OCI-LY7 (cell line): ENCODE measurements at regions not wholly inside any gene's neighbourhood (a gene's known extent, or its start where the extent isn't known, plus 50 kb on each side); places are given as distances from the start of the nearest gene placed in this dataset.

Source experiments
- BruUV-seq: library from RNA; stranded (reverse); fragments of 400-500 nt; replicated peaks from 2 replicates; lab custom pipeline; 2021; lab: Mats Ljungman, UMichigan
- CTCF ChIA-PET: fragments of 300-600 bp; sonication (Branson Sonifier 250); formaldehyde crosslinking; loops from one replicate; lab custom pipeline; 2022; ENCODE audit warnings: antibody characterized with exemption; ENCODE audit not compliant: unreplicated experiment; lab: Charles Lee
- POLR2A ChIA-PET: fragments of 300-600 bp; sonication (Branson Sonifier 250); formaldehyde crosslinking; loops from one replicate; lab custom pipeline; 2022; ENCODE audit warnings: antibody characterized with exemption; lab: Charles Lee
- DNase-seq: peaks from one replicate; pipeline ENCODE4 v3.0.0-alpha.2; 2015; ENCODE audit warnings: low spot score
- H2AFZ ChIP-seq: fragments of 200-600 bp; sonication (generic), shearing (Covaris generic); 2 replicates; pipeline ENCODE4 v1.6.1; 2014; ENCODE audit warnings: mild to moderate bottlenecking, antibody characterized with exemption, low read length, moderate library complexity
- H3K27ac ChIP-seq: fragments of 200-600 bp; sonication (generic); 2 replicates; pipeline ENCODE4 v1.5.1; 2014; ENCODE audit warnings: mixed run types, low read depth, mild to moderate bottlenecking, moderate library complexity, low read length, inconsistent platforms; ENCODE audit not compliant: poor library complexity, severe bottlenecking
- H3K36me3 ChIP-seq: fragments of 200-600 bp; sonication (generic); 2 replicates; pipeline ENCODE4 v1.6.1; 2014; ENCODE audit warnings: mild to moderate bottlenecking, antibody characterized with exemption, low read length, moderate library complexity, mixed read lengths; ENCODE audit not compliant: insufficient read depth
- H3K4me1 ChIP-seq: fragments of 200-600 bp; sonication (generic); 2 replicates; pipeline ENCODE4 v1.5.1; 2014; ENCODE audit warnings: mild to moderate bottlenecking, low read length; ENCODE audit not compliant: insufficient read depth, poor library complexity, severe bottlenecking
- H3K4me2 ChIP-seq: fragments of 200-600 bp; sonication (generic); 2 replicates; pipeline ENCODE4 v1.6.1; 2014; ENCODE audit warnings: mild to moderate bottlenecking, low read length
- H3K4me3 ChIP-seq: fragments of 200-600 bp; sonication (generic); 2 replicates; pipeline ENCODE4 v1.5.1; 2014; ENCODE audit warnings: mild to moderate bottlenecking, low read depth, low read length; ENCODE audit not compliant: poor library complexity, severe bottlenecking
- H3K79me2 ChIP-seq: fragments of 200-600 bp; sonication (generic); 2 replicates; pipeline ENCODE4 v1.6.1; 2016; ENCODE audit warnings: low read depth, mild to moderate bottlenecking, low read length, moderate library complexity, mixed read lengths; ENCODE audit not compliant: insufficient read depth
- H3K9me2 ChIP-seq: fragments of 200-600 bp; sonication (generic); 2 replicates; pipeline ENCODE4 v1.6.1; 2016; ENCODE audit warnings: mild to moderate bottlenecking, low read length, mixed read lengths; ENCODE audit not compliant: insufficient read depth
- H3K9me3 ChIP-seq: fragments of 200-600 bp; sonication (generic); 2 replicates; pipeline ENCODE4 v1.6.1; 2014; ENCODE audit warnings: mild to moderate bottlenecking, mixed run types, low read length, mixed read lengths
- H4K20me1 ChIP-seq: fragments of 200-600 bp; sonication (generic); 2 replicates; pipeline ENCODE4 v1.6.1; 2014; ENCODE audit warnings: mild to moderate bottlenecking, antibody characterized with exemption, low read length, moderate library complexity, mixed read lengths; ENCODE audit not compliant: insufficient read depth
- CTCF ChIP-seq: fragments of 200-600 bp; sonication (generic); conservative IDR thresholded peaks from 2 replicates; pipeline ENCODE4 v1.5.1; 2014; ENCODE audit warnings: mild to moderate bottlenecking, antibody characterized with exemption, low read length, moderate library complexity, mixed read lengths
- EZH2phosphoT487 ChIP-seq: fragments of 200-600 bp; sonication (generic); IDR thresholded peaks from 2 replicates; pipeline ENCODE4 v1.6.1; 2018; ENCODE audit warnings: low read depth, borderline replicate concordance, mild to moderate bottlenecking, mixed run types, antibody characterized with exemption, low read length, moderate library complexity, mixed read lengths
- intact Hi-C: fragments of 100-400 bp; cut with micrococcal nuclease; formaldehyde crosslinking; loops from one replicate; pipeline ENCODE4 v1.10.0; 2022; ENCODE audit not compliant: unreplicated experiment

GRCh38 chr16:60914334-60914733 lies 1121.9 kb downstream of the CDH8 start:
- Histone ChIP-seq H3K4me2 (no peak overlapping the region), H3K4me3 (no peak overlapping the region), H4K20me1 (no peaks in the 10 kb centered on the region), H3K9me2 (no peaks in the 10 kb centered on the region), H2AFZ (no peak overlapping the region), H3K4me1 (no peaks in the 10 kb centered on the region), H3K36me3 (no peaks in the 10 kb centered on the region), H3K27ac (no peak overlapping the region), H3K9me3 (no peaks in the 10 kb centered on the region), H3K79me2 (no peaks in the 10 kb centered on the region)
- BruUV-seq = no TSS peak
- TF ChIP-seq CTCF (no peak), EZH2phosphoT487 (no peak)
- ChIA-PET CTCF (no interaction called here), POLR2A (interaction anchor here (0.6 to 1.4 kb wide), 2 partner anchors 12 to 70 kb away, joined by 3 read pairs; no protein-coding TSS in a partner anchor)
- intact Hi-C loops = no loop called here
- no peak for DNase-seq

- TF ChIP-seq EZH2phosphoT487 = no peak
- TF ChIP-seq CTCF = no peak; the same call in 1 of the 2 replicates
- H3K9me3 ChIP-seq = no peaks in the 10 kb centered on the region
Observed at GRCh38 chr16:60907645-60908044, 1128.6 kb downstream of the CDH8 start.

GRCh38 chr16:60905811-60906210 lies 1130.4 kb downstream of the CDH8 start:
- Histone ChIP-seq H3K4me3 (no peak overlapping the region), H3K36me3 (no peaks in the 10 kb centered on the region), H3K4me1 (no peaks in the 10 kb centered on the region), H3K27ac (no peak overlapping the region), H3K9me2 (no peaks in the 10 kb centered on the region), H4K20me1 (no peaks in the 10 kb centered on the region), H3K4me2 (no peak overlapping the region), H2AFZ (no peak overlapping the region), H3K9me3 (no peaks in the 10 kb centered on the region), H3K79me2 (no peaks in the 10 kb centered on the region)
- POLR2A ChIA-PET = interaction anchor here (0.7 kb wide), 1 partner anchor 142 kb away, joined by 5 read pairs; no protein-coding TSS in a partner anchor
- CTCF ChIA-PET = no interaction called here
- TF ChIP-seq EZH2phosphoT487 (no peak), CTCF (no peak)
- DNase-seq = no peak
- no TSS peak for BruUV-seq
- intact Hi-C loops = no loop called here

More at GRCh38 chr16:60907645-60908044, 1128.6 kb downstream of the CDH8 start:
- no peaks in the 10 kb centered on the region for H3K79me2 ChIP-seq
- ChIA-PET POLR2A (no interaction called here), CTCF (no interaction called here)
- no peak overlapping the region for H3K27ac ChIP-seq
- no peak for DNase-seq
- H3K4me2 ChIP-seq = no peak overlapping the region
- H3K36me3 ChIP-seq = no peaks in the 10 kb centered on the region
- no peaks in the 10 kb centered on the region for H3K4me1 ChIP-seq
- no peak overlapping the region for H2AFZ ChIP-seq
- BruUV-seq = no TSS peak
- H3K4me3 ChIP-seq = no peak overlapping the region
- no peaks in the 10 kb centered on the region for H4K20me1 ChIP-seq
- H3K9me2 ChIP-seq = no peaks in the 10 kb centered on the region
- intact Hi-C loops = no loop called here
